Ascending aorta (tissue), 2 donors: ENCODE measurements at regions not wholly inside any gene's neighbourhood (a gene's known extent, or its start where the extent isn't known, plus 50 kb on each side); places are given as distances from the start of the nearest gene placed in this dataset.

ENCODE experiments used
- DNase-seq, 2 donors: peaks; one replicate each; pipeline ENCODE4 v3.0.0-alpha.2; 2019; ENCODE audit warnings: low spot score in 2 of 2
- H3K27ac ChIP-seq, 2 donors: fragments of 200-600 bp; sonication (generic); one replicate each; pipeline ENCODE4 v1.5.1; 2016 to 2017; ENCODE audit warnings: mild to moderate bottlenecking in 1 of 2
- H3K27me3 ChIP-seq: fragments of 200-600 bp; sonication (generic); one replicate; pipeline ENCODE4 v1.5.1; 2017
- H3K36me3 ChIP-seq, 2 donors: fragments of 200-600 bp; sonication (generic); one replicate each; pipeline ENCODE4 v1.5.1; 2016
- H3K4me1 ChIP-seq, 2 donors: fragments of 200-600 bp; sonication (generic); one replicate each; pipeline ENCODE4 v1.5.1; 2016 to 2017; ENCODE audit warnings: mild to moderate bottlenecking in 1 of 2
- H3K4me3 ChIP-seq, 2 donors: fragments of 200-600 bp; sonication (generic); one replicate each; pipeline ENCODE4 v1.5.1; 2016 to 2017; ENCODE audit warnings: mild to moderate bottlenecking in 1 of 2
- H3K9me3 ChIP-seq, 2 donors: fragments of 200-600 bp; sonication (generic); one replicate each; pipeline ENCODE4 v1.5.1; 2016
- intact Hi-C: fragments of 100-400 bp; cut with DNase I; formaldehyde crosslinking; loops from one replicate; pipeline ENCODE4 v1.15.1; 2023
- TF ChIP-seq, protein P1 (sequence below), 3 experiments: fragments of 200-600 bp in 2 of 3; fragments of 450-650 bp in 1 of 3; sonication (generic) in 2 of 3; IDR thresholded peaks; one replicate each; pipeline ENCODE4 v1.5.1; 2016 to 2019; ENCODE audit warnings: antibody characterized with exemption in 3 of 3, mild to moderate bottlenecking in 1 of 3, moderate library complexity in 1 of 3

GRCh38 chr2:101550555-101550954, 75.6 kb upstream of the RFX8 start:
- Histone ChIP-seq H3K4me1 (no peaks in the 10 kb centered on the region), H3K4me3 (no peak overlapping the region), H3K27ac (no peak overlapping the region), H3K27me3 (no peaks in the 10 kb centered on the region), H3K36me3 (no peaks in the 10 kb centered on the region), H3K9me3 (no peaks in the 10 kb centered on the region)
- DNase-seq = no peak
- intact Hi-C loops = no loop called here
- TF ChIP-seq, protein P1, sequence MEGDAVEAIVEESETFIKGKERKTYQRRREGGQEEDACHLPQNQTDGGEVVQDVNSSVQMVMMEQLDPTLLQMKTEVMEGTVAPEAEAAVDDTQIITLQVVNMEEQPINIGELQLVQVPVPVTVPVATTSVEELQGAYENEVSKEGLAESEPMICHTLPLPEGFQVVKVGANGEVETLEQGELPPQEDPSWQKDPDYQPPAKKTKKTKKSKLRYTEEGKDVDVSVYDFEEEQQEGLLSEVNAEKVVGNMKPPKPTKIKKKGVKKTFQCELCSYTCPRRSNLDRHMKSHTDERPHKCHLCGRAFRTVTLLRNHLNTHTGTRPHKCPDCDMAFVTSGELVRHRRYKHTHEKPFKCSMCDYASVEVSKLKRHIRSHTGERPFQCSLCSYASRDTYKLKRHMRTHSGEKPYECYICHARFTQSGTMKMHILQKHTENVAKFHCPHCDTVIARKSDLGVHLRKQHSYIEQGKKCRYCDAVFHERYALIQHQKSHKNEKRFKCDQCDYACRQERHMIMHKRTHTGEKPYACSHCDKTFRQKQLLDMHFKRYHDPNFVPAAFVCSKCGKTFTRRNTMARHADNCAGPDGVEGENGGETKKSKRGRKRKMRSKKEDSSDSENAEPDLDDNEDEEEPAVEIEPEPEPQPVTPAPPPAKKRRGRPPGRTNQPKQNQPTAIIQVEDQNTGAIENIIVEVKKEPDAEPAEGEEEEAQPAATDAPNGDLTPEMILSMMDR (IDR thresholded peaks at IDR 0.05) = no peak

DNA sequence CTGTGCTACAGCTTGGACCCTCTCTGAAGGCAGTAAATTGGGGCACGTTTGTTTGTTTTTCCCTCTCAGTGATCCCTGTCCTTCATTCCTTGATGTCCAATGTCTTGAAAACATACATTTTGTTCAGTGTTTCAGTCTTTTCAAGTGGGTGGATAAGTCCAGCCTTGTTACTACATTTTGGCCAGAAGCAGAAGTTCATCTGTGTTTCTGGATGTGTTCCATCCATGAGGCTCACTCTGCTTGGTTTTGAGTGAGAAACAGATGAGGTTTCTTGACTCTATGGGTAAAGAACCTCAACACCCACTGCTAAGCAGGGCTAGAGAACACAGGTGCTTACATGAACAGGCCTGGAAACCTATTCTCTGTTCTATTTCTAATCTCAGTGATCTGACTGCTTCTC, 74.5 kb upstream of the RFX8 start:
- Histone ChIP-seq H3K27ac (no peak overlapping the region), H3K4me1 (no peaks in the 10 kb centered on the region), H3K27me3 (no peaks in the 10 kb centered on the region), H3K9me3 (no peaks in the 10 kb centered on the region), H3K36me3 (no peaks in the 10 kb centered on the region), H3K4me3 (no peak overlapping the region)
- intact Hi-C loops = no loop called here
- TF ChIP-seq, protein P1 (IDR thresholded peaks at IDR 0.05) = no peak
- no peak for DNase-seq

DNA sequence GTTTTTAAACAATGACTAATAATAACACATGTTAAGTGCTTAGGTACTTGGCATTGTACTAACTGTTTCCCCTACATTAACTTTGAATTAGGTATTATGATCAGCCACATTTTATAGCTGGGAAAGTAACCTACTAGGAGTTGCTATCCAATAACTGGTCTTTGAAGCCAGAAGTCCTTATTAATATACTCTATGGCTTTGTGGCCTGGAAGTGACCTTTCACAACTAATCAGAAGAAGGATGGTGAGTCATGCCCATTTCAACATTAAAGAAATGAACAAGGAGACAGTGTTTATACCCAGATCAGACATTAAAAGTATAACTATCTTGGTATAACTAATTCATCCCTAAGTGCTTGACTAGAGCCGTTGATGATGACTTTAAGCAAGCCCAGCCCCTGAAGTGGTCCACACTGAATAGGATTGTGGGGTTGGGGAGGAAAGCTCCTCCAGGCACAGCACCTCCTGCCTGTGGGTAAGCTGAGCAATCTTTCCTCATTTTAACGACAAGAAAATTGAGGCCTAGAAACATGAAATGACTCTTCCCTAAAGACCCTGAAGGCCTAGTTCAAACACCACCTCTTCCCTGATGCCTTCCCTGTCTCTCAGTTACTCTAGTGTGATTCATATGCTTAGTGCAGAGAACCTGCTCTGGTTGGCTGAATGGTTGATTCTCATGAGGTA, 71.6 kb upstream of the RFX8 start:
- H3K27ac ChIP-seq = no peak overlapping the region
- intact Hi-C loops = no loop called here
- no peak overlapping the region for H3K4me3 ChIP-seq
- TF ChIP-seq, protein P1 (IDR thresholded peaks at IDR 0.05) = no peak
- no peaks in the 10 kb centered on the region for H3K27me3 ChIP-seq
- H3K9me3 ChIP-seq = no peaks in the 10 kb centered on the region
- H3K4me1 ChIP-seq = no peaks in the 10 kb centered on the region
- H3K36me3 ChIP-seq = no peaks in the 10 kb centered on the region
- DNase-seq = no peak

- H3K36me3 ChIP-seq = no peaks in the 10 kb centered on the region
- intact Hi-C loops = no loop called here
- no peak overlapping the region for H3K27ac ChIP-seq
- no peak overlapping the region for H3K4me3 ChIP-seq
- DNase-seq = no peak
- H3K27me3 ChIP-seq = no peaks in the 10 kb centered on the region
- TF ChIP-seq, protein P1 (IDR thresholded peaks at IDR 0.05) = no peak
- no peaks in the 10 kb centered on the region for H3K4me1 ChIP-seq
- no peaks in the 10 kb centered on the region for H3K9me3 ChIP-seq
Measured at GRCh38 chr2:101545950-101546349, 71.0 kb upstream of the RFX8 start.

DNA sequence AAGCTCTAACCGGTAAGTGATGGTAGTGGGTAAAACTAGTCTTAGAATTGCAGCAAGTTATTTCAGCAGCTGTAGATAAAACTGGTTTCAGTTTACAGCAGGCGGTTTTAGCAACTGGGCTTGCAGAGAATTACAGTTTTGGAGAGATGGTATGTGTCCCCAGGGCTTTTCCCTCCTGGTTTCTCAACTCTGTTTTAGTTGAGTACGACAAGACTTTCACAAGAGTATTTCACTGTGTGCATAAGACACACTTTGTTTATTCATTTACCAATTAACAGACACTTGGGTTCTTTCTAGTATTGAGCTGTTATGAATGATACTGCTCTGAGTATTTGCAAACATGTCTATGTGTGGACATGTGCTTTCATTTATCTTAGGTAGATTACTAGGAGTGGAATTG, 65.6 kb upstream of the RFX8 start:
- no peak for DNase-seq
- H3K27ac ChIP-seq = no peak overlapping the region
- H3K4me1 ChIP-seq = no peaks in the 10 kb centered on the region
- no peaks in the 10 kb centered on the region for H3K27me3 ChIP-seq
- H3K36me3 ChIP-seq = no peaks in the 10 kb centered on the region
- no peak overlapping the region for H3K4me3 ChIP-seq
- H3K9me3 ChIP-seq = no peaks in the 10 kb centered on the region
- TF ChIP-seq, protein P1 (IDR thresholded peaks at IDR 0.05) = no peak
- intact Hi-C loops = no loop called here

GRCh38 chr2:101538076-101538475, 63.2 kb upstream of the RFX8 start:
- no peak for DNase-seq

More at GRCh38 chr2:101538076-101538475, 63.2 kb upstream of the RFX8 start:
- H3K4me3 ChIP-seq = no peak overlapping the region
- H3K27ac ChIP-seq = no peak overlapping the region
- intact Hi-C loops = no loop called here
- H3K9me3 ChIP-seq = no peaks in the 10 kb centered on the region
- peaks cover 0 to 5% of the 10 kb centered on the region in 2 donors for H3K4me1 ChIP-seq
- TF ChIP-seq, protein P1 (IDR thresholded peaks at IDR 0.05) = no peak
- no peaks in the 10 kb centered on the region for H3K27me3 ChIP-seq
- H3K36me3 ChIP-seq = no peaks in the 10 kb centered on the region
